Tibial artery (tissue), 4 donors: ENCODE measurements at regions not wholly inside any gene's neighbourhood (a gene's known extent, or its start where the extent isn't known, plus 50 kb on each side); places are given as distances from the start of the nearest gene placed in this dataset.
"Not testable (repeated sequence)": the region's sequence is repeated elsewhere in the genome, so short reads cannot be mapped to it uniquely, and the experiment has no call there.

ENCODE experiments used
- DNase-seq, 2 donors: peaks; one replicate each; pipeline ENCODE4 v3.0.0-alpha.2; 2019
- H3K27ac ChIP-seq, 2 donors: fragments of 200-600 bp; sonication (generic) in 1 of 2; 1 replicate in 1 of 2; 2 replicates in 1 of 2; pipeline ENCODE4 v1.5.1; 2018 to 2019; ENCODE audit warnings: mild to moderate bottlenecking in 1 of 2
- H3K27me3 ChIP-seq, 2 donors: fragments of 200-600 bp; sonication (generic) in 1 of 2; one replicate each; pipeline versions ENCODE4 v1.5.1 to v1.6.0; 2016 to 2019
- H3K36me3 ChIP-seq, 3 donors: fragments of 200-600 bp; sonication (generic) in 2 of 3; one replicate each; pipeline ENCODE4 v1.5.1; 2016 to 2019; ENCODE audit warnings: mild to moderate bottlenecking in 2 of 3
- H3K4me1 ChIP-seq, 4 donors: fragments of 200-600 bp; sonication (generic) in 2 of 4; 1 replicate in 3 of 4; 2 replicates in 1 of 4; pipeline ENCODE4 v1.5.1; 2016 to 2019
- H3K4me3 ChIP-seq, 2 donors: fragments of 200-600 bp; sonication (generic) in 1 of 2; 1 replicate in 1 of 2; 2 replicates in 1 of 2; pipeline ENCODE4 v1.5.1; 2018 to 2019; ENCODE audit warnings: mild to moderate bottlenecking in 2 of 2
- H3K9me3 ChIP-seq, 3 donors: fragments of 200-600 bp; sonication (generic) in 1 of 3; one replicate each; pipeline ENCODE4 v1.5.1; 2016 to 2019
- intact Hi-C: fragments of 100-400 bp; cut with DNase I; formaldehyde crosslinking; loops from one replicate; pipeline ENCODE4 v1.15.0; 2023; ENCODE audit warnings: low total_unique reads
- TF ChIP-seq, protein P1 (sequence below), 2 experiments: fragments of 200-600 bp in 1 of 2; fragments of 450-650 bp in 1 of 2; IDR thresholded peaks; one replicate each; pipeline ENCODE4 v1.5.1; 2017 to 2019; ENCODE audit warnings: antibody characterized with exemption in 2 of 2, mild to moderate bottlenecking in 1 of 2, moderate library complexity in 1 of 2

DNA sequence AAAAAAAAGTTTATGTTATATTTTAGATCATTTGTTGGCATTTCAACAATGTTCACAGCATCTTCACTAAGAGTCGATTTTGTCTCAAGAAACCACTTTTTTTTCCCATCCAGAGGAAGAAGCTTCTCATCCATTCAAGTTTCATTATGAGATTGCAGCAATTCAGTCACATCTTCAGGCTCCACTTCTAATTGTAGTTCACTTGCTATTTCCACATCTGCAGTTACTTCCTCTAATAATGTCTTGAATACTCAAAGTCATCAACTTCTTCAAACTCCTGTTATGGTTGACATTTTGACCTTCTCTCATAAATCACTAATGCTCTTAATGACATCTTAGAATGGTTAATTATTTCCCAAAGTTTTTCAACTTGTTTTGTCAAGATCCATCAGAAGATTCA, 61.3 kb upstream of the CHORDC1 start:
- intact Hi-C loops: no loop called here
- H3K27ac ChIP-seq: no peak overlapping the region
- H3K4me1 ChIP-seq: no peaks in the 10 kb centered on the region

DNA sequence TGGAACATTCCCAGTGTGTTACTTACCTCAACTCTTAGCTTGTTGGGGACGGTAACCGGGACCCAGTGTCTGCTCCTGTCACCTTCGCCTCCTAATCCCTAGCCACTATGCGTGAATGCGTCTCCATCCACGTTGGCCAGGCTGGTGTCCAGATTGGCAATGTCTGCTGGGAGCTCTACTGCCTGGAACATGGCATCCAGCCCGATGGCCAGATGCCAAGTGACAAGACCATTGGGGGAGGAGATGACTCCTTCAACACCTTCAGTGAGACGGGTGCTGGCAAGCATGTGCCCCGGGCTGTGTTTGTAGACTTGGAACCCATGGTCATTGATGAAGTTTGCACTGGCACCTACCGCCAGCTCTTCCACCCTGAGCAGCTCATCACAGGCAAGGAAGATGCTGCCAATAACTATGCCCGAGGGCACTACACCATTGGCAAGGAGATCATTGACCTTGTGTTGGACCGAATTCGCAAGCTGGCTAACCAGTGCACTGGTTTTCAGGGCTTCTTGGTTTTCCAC, 59.8 kb upstream of the CHORDC1 start:
- intact Hi-C loops, H3K9me3 ChIP-seq, H3K4me1 ChIP-seq, DNase-seq, H3K4me3 ChIP-seq, H3K36me3 ChIP-seq, H3K27me3 ChIP-seq, H3K27ac ChIP-seq: not testable (repeated sequence)

More for the DNA sequence above, 61.3 kb upstream of the CHORDC1 start:
- Histone ChIP-seq H3K27me3 (no peaks in the 10 kb centered on the region), H3K36me3 (no peaks in the 10 kb centered on the region), H3K9me3 (no peaks in the 10 kb centered on the region), H3K4me3 (no peak overlapping the region)
- TF ChIP-seq, protein P1, sequence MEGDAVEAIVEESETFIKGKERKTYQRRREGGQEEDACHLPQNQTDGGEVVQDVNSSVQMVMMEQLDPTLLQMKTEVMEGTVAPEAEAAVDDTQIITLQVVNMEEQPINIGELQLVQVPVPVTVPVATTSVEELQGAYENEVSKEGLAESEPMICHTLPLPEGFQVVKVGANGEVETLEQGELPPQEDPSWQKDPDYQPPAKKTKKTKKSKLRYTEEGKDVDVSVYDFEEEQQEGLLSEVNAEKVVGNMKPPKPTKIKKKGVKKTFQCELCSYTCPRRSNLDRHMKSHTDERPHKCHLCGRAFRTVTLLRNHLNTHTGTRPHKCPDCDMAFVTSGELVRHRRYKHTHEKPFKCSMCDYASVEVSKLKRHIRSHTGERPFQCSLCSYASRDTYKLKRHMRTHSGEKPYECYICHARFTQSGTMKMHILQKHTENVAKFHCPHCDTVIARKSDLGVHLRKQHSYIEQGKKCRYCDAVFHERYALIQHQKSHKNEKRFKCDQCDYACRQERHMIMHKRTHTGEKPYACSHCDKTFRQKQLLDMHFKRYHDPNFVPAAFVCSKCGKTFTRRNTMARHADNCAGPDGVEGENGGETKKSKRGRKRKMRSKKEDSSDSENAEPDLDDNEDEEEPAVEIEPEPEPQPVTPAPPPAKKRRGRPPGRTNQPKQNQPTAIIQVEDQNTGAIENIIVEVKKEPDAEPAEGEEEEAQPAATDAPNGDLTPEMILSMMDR (IDR thresholded peaks at IDR 0.05): no peak
- DNase-seq: no peak

DNA sequence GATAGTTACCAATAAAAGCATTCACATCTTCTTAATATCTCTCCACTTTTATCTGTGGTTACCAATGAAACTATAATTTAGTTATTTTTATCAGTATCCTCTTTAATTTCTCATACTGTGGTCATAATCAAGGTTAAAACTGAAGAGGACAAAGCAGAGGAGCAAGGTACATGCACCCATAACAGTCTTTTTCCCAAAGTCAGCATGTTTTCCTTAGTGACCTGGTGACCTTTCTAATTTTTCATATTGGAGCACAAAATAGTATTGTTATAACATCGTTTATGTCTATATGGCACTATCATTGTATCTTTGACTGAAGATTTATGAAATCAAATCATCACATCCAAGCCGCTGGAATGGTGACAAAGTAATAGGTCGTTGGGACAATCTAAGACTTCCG, 51.5 kb upstream of the CHORDC1 start:
- H3K36me3 ChIP-seq: no peaks in the 10 kb centered on the region
- H3K9me3 ChIP-seq: no peaks in the 10 kb centered on the region
- H3K27ac ChIP-seq: no peak overlapping the region
- no peaks in the 10 kb centered on the region for H3K4me1 ChIP-seq
- DNase-seq: no peak
- intact Hi-C loops: no loop called here
- no peaks in the 10 kb centered on the region for H3K27me3 ChIP-seq
- no peak overlapping the region for H3K4me3 ChIP-seq
- TF ChIP-seq, protein P1 (IDR thresholded peaks at IDR 0.05): no peak
